NOMO-1 treated with DMSO at 0.1 percent for 48 hours (cell line): ENCODE measurements at regions not wholly inside any gene's neighbourhood (a gene's known extent, or its start where the extent isn't known, plus 50 kb on each side); places are given as distances from the start of the nearest gene placed in this dataset.
A peak's percentile ranks its signal among the peaks of the same experiment; 100 is the strongest.

Experiments used
- DNase-seq: peaks from one replicate; lab custom pipeline; 2025; ENCODE audit not compliant: unreplicated experiment; lab: John Stamatoyannopoulos, UW

GRCh38 chr9:2307480-2307879 is 292.3 kb downstream of the SMARCA2 start:
- no peak for DNase-seq

- no peak for DNase-seq
Measured at GRCh38 chr9:2311920-2312319, 296.8 kb downstream of the SMARCA2 start.

- DNase-seq, result no peak
Measured at GRCh38 chr9:2313512-2313911, 298.4 kb downstream of the SMARCA2 start.

- no peak for DNase-seq
Measured at GRCh38 chr9:2317591-2317990, 302.4 kb downstream of the SMARCA2 start.

DNA sequence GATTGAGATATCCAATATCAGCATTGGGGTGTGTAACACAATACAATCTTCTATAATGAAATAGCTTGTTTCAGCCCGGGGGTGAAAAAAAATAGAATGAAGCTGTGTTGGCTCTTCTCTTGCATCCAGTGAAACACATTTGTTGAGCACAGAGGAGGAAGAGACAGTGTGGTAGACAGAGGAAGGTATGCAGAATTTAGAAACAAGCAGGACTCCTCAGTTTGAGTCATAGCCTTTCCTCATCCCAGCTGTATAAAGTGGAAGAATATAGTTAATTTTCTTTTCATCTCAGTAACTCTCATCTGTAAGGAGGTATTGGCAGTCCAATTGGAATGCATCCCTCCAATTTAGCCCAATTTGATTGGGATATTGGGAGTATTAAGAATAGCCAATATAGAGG is 302.2 kb upstream of the VLDLR start:
- no peak for DNase-seq

- no peak for DNase-seq
Measured at GRCh38 chr9:2320114-2320513, 301.5 kb upstream of the VLDLR start.

DNA sequence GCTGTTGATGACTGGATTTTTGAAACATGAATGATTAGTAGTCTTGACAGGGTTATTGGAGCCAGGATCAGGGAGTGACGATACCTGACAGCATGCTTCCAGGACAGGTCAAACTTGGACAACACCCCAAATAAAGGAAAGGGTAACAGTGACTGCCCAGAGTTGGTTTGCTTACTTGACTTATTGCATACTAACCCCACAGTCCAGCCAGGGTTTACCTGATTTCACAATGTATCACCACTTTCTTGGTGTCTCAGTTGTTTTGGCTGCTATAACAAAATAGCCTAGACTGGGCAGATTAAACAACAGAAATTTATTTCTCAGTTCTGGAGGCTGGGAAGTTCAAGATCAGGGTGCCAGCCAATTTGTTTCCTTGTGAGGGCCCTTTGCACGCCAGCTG is 301.0 kb upstream of the VLDLR start:
- DNase-seq, result no peak

- DNase-seq, result peak; percentile 31
Measured at GRCh38 chr9:2321523-2322148, 300.0 kb upstream of the VLDLR start.

DNA sequence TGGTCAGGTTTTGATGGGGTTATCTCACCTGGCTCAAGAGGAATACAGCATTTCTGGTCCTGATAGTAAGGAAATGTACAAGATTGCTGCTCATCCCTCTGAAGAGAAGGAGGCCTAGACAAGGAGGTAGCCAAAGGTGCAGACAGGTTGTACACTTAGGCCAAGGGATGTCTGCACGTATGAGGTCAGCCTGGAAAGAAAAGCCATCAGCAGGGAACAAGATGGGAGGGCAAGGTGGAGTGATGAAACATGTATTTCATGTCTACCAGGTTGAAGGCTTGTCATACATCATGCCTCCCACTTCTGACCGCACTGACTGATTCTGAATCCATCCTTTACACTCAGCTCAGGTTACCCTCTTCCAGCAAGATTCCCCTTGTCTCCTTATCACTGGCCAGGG is 296.8 kb upstream of the VLDLR start:
- no peak for DNase-seq

GRCh38 chr9:2332663-2333062 is 288.9 kb upstream of the VLDLR start:
- no peak for DNase-seq

GRCh38 chr9:2335260-2335659 is 286.3 kb upstream of the VLDLR start:
- no peak for DNase-seq

- no peak for DNase-seq
Measured at GRCh38 chr9:2336055-2336454, 285.5 kb upstream of the VLDLR start.

DNA sequence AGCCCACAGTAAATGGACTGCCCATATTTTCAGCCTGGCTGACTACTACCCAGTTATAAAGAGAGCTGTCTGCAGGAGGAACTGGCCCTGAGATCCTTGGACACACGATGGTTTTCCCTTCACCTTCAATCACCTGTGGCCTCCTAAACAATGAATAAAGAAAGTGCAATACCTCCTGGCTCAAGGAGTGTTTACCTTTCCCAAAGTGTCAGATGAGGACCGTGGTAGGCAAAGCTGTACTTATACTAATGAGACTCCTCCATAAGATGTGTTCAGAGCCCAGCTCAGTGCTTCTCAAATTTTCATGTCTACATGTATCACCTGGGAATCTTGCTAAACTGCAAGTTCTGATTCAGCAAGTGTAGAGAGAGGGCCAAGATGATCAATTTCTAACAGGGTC is 284.5 kb upstream of the VLDLR start:
- DNase-seq, result no peak

DNA sequence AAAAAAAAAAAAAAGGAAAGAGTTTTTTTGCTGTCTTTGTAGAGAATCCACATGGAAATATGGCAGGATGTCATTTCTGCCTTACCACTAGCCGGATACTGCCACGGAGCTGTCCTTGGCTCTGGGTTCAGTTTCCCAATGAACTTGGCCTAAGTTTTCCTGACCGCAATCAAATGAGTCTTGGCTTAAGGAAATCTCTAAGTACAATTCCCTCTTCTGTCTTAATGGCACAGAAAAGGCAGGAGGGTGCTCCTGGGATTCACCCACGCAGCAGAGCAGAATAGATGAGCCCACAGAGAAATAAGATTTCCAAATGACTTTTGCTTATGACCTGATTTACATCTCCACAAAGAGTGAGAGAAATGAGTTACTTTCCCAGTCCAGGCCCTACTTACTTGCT is 284.0 kb upstream of the VLDLR start:
- no peak for DNase-seq

GRCh38 chr9:2338777-2339365 is 282.7 kb upstream of the VLDLR start:
- DNase-seq, result no peak

DNA sequence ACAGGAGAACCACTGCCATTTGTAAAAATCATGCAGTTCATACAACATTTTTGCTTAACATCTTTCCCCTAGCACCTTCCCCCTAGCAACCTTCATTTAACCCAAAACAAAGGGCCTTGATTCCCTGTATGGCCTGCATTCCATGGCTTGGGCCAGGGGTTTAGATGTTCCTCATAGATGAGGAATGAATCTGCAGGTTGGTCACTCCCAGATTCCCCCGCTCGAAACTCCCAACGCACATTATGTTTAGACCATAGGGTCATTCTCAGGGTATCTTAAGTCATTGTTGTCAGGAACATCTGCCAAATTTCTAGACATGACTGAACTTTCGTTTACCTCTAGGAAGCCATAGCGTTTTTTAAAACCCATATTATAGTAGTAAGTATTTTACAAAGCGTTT is 282.2 kb upstream of the VLDLR start:
- no peak for DNase-seq

GRCh38 chr9:2340046-2340760 is 281.4 kb upstream of the VLDLR start:
- no peak for DNase-seq

- DNase-seq, result no peak
Measured at GRCh38 chr9:2341126-2341525, 280.5 kb upstream of the VLDLR start.

DNA sequence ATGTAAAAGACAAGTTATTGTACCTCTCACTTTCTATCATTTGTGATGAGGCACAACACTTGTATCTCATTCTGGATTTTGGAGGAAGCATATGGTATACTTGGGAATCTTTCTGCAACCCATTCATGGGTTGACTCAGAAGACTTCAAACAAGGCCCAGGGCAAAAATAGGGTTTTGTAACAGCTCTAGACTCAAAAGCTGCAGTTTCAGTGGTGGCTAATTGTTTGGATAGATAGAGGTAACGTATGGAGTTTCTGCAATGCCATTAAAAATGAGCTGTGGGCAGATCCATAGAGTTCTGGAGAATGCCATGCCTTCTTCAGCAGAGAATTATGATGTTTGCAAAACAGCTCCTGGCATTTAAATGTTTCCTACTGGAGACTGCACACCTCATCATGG is 279.6 kb upstream of the VLDLR start:
- DNase-seq, result no peak

GRCh38 chr9:2343756-2344155 is 277.8 kb upstream of the VLDLR start:
- DNase-seq, result no peak

- no peak for DNase-seq
Measured at GRCh38 chr9:2344436-2344835, 277.2 kb upstream of the VLDLR start.

- no peak for DNase-seq
Measured at GRCh38 chr9:2345013-2345412, 276.6 kb upstream of the VLDLR start.
